ENCODE measurements at regions not wholly inside any gene's neighbourhood (a gene's known extent, or its start where the extent isn't known, plus 50 kb on each side); places are given as distances from the start of the nearest gene placed in this dataset.

- TF ChIP-seq EZH2 (IDR thresholded peaks at IDR 0.05; ENCODE audit: borderline replicate concordance, low read length) (no peak), CTCF (IDR thresholded peaks at IDR 0.05; ENCODE audit: low read length) (no peak)
Observed at GRCh38 chr15:39417366-39418134, 163.3 kb upstream of the THBS1 start.
